ENCODE measurements at regions not wholly inside any gene's neighbourhood (a gene's known extent, or its start where the extent isn't known, plus 50 kb on each side); places are given as distances from the start of the nearest gene placed in this dataset.

DNA sequence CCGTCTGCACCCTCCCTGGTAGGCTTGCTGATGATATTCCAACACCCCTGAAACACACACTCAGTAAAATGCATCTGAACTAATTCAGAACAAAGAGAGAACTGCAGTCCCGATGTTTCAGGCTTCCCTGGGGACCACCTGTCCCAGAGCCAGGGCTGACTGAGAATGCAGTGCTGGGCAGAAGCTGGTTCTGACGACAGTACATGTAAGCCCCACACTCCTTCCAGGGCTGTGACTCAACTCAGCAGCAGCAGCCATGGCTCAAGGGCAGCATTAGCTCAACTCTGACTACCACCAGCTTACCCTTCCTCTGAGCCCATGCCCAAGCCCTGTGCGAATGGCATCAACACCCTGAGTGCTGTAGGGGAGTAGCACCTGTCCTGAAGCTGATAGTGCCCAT is 56.4 kb upstream of the SIPA1L2 start:
- Histone ChIP-seq H3K27me3 (ENCODE audit: control insufficient read depth in 2 of 2, insufficient read depth in 2 of 2, low read length in 2 of 2) (no peaks in the 10 kb centered on the region; a peak in 1 of 5 replicates), H3K9ac (ENCODE audit: insufficient read depth in 1 of 2, low read depth in 2 of 2, low read length in 2 of 2) (no peak overlapping the region), H3K4me3 (no peak overlapping the region), H3K27ac (ENCODE audit: extremely low read depth, low read depth, low read length) (no peak overlapping the region), H3K4me2 (ENCODE audit: insufficient read depth, low read length) (no peak overlapping the region), H3K4me1 (replicated peaks in 1 of 2; ENCODE audit: control insufficient read depth in 2 of 2, insufficient read depth in 2 of 2, low read length in 2 of 2) (no peaks in the 10 kb centered on the region), H3K79me2 (ENCODE audit: control insufficient read depth, insufficient read depth, low read length) (no peaks in the 10 kb centered on the region), H2AFZ (ENCODE audit: low read depth, low read length) (no peak overlapping the region), H3K9me1 (ENCODE audit: control insufficient read depth, insufficient read depth, low read length) (no peaks in the 10 kb centered on the region), H3K9me3 (replicated peaks; ENCODE audit: control insufficient read depth, insufficient read depth, low read depth, low read length) (no peaks in the 10 kb centered on the region), H3K36me3 (ENCODE audit: control insufficient read depth, insufficient read depth, low read length) (no peaks in the 10 kb centered on the region), H4K20me1 (replicated peaks; ENCODE audit: control insufficient read depth, insufficient read depth, low read length) (no peaks in the 10 kb centered on the region)
- ATAC-seq, result no peak
- 0% methylated on average over 4 of the region's 4 CpGs for WGBS (ENCODE audit: insufficient coverage, low coverage, missing lambda C conversion rate)
- in situ Hi-C loops (cut with MboI) (no loop called here), intact Hi-C loops (cut with micrococcal nuclease) (no loop called here)
- ChIA-PET CTCF (ENCODE audit: low intra/inter-chr PET ratio) (no interaction called here), POLR2A (interaction anchor here (0.8 kb wide), 1 partner anchor 441 kb away, joined by 3 read pairs; no protein-coding TSS in a partner anchor)
- TF ChIP-seq MCM2 (IDR thresholded peaks at IDR 0.05; ENCODE audit: low read depth) (no peak), EP300 (IDR thresholded peaks at IDR 0.05; ENCODE audit: low read length) (no peak), MIER1 (IDR thresholded peaks at IDR 0.05; ENCODE audit: low read depth) (no peak), SRSF7 (optimal IDR thresholded peaks at IDR 0.05; ENCODE audit: low read depth, low read length) (no peak), SMC3 (conservative IDR thresholded peaks at IDR 0.05; ENCODE audit: insufficient read depth, low read depth, low read length) (no peak), TAF9B (IDR thresholded peaks at IDR 0.05; ENCODE audit: partially characterized antibody) (no peak), XRCC3 (IDR thresholded peaks at IDR 0.05) (no peak), MYNN (IDR thresholded peaks at IDR 0.05) (no peak), MYNN (CRISPR knock-in tag; IDR thresholded peaks at IDR 0.05) (no peak), ZNF696 (CRISPR knock-in tag; conservative IDR thresholded peaks at IDR 0.05) (no peak), SMARCE1 (IDR thresholded peaks at IDR 0.05) (no peak), NFIC (IDR thresholded peaks at IDR 0.05) (no peak), IRF2 (CRISPR knock-in tag; IDR thresholded peaks at IDR 0.05) (no peak)
- TF ChIP-seq, protein P1, sequence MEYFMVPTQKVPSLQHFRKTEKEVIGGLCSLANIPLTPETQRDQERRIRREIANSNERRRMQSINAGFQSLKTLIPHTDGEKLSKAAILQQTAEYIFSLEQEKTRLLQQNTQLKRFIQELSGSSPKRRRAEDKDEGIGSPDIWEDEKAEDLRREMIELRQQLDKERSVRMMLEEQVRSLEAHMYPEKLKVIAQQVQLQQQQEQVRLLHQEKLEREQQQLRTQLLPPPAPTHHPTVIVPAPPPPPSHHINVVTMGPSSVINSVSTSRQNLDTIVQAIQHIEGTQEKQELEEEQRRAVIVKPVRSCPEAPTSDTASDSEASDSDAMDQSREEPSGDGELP (CRISPR knock-in tag; IDR thresholded peaks at IDR 0.05; ENCODE audit: borderline replicate concordance), result no peak
- TF ChIP-seq, protein P2, sequence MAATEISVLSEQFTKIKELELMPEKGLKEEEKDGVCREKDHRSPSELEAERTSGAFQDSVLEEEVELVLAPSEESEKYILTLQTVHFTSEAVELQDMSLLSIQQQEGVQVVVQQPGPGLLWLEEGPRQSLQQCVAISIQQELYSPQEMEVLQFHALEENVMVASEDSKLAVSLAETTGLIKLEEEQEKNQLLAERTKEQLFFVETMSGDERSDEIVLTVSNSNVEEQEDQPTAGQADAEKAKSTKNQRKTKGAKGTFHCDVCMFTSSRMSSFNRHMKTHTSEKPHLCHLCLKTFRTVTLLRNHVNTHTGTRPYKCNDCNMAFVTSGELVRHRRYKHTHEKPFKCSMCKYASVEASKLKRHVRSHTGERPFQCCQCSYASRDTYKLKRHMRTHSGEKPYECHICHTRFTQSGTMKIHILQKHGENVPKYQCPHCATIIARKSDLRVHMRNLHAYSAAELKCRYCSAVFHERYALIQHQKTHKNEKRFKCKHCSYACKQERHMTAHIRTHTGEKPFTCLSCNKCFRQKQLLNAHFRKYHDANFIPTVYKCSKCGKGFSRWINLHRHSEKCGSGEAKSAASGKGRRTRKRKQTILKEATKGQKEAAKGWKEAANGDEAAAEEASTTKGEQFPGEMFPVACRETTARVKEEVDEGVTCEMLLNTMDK (IDR thresholded peaks at IDR 0.05; ENCODE audit: borderline replicate concordance, insufficient read depth, low read depth, low read length, poor library complexity, severe bottlenecking), result no peak
- BruUV-seq (replicated peaks), result no TSS peak
- DNase-seq (ENCODE audit: extremely low read depth in 1 of 4, low spot score in 3 of 4), result no peak
- no peak for FAIRE-seq
